Uterus (tissue), 3 donors: ENCODE measurements at regions not wholly inside any gene's neighbourhood (a gene's known extent, or its start where the extent isn't known, plus 50 kb on each side); places are given as distances from the start of the nearest gene placed in this dataset.

Experiments used
- DNase-seq, 2 donors: peaks; one replicate each; pipeline ENCODE4 v3.0.0-alpha.2; 2019 to 2020
- H3K27ac ChIP-seq, 2 donors: fragments of 200-600 bp; sonication (generic); 1 replicate in 1 of 2; 2 replicates in 1 of 2; pipeline ENCODE4 v1.5.1; 2016 to 2018
- H3K27me3 ChIP-seq, 2 donors: fragments of 200-600 bp; sonication (generic); one replicate each; pipeline ENCODE4 v1.5.1; 2018 to 2019; ENCODE audit warnings: control low read depth in 1 of 2
- H3K36me3 ChIP-seq, 2 donors: fragments of 200-600 bp; sonication (generic); one replicate each; pipeline ENCODE4 v1.5.1; 2019; ENCODE audit warnings: control low read depth in 1 of 2
- H3K4me1 ChIP-seq, 2 donors: fragments of 200-600 bp; sonication (generic); one replicate each; pipeline ENCODE4 v1.5.1; 2018 to 2019; ENCODE audit warnings: control low read depth in 1 of 2
- H3K4me3 ChIP-seq, 2 donors: fragments of 200-600 bp; sonication (generic); 1 replicate in 1 of 2; 2 replicates in 1 of 2; pipeline ENCODE4 v1.5.1; 2018 to 2019; ENCODE audit warnings: mild to moderate bottlenecking in 1 of 2
- H3K9me3 ChIP-seq, 2 donors: fragments of 200-600 bp; sonication (generic); one replicate each; pipeline ENCODE4 v1.5.1; 2019; ENCODE audit warnings: control low read depth in 1 of 2
- POLR2A ChIP-seq, 2 donors: fragments of 450-650 bp; IDR thresholded peaks; one replicate each; pipeline ENCODE4 v1.6.1; 2016; ENCODE audit warnings: antibody characterized with exemption in 2 of 2, mild to moderate bottlenecking in 1 of 2, moderate library complexity in 1 of 2
- intact Hi-C: fragments of 100-400 bp; cut with DNase I; formaldehyde crosslinking; loops from one replicate; pipeline ENCODE4 v1.15.1; 2023; ENCODE audit warnings: low total_unique reads
- TF ChIP-seq, protein P1 (sequence below), 4 experiments: fragments of 200-600 bp in 2 of 4; fragments of 450-650 bp in 2 of 4; sonication (generic) in 2 of 4; IDR thresholded peaks; one replicate each; pipeline ENCODE4 v1.5.1; 2016 to 2019; ENCODE audit warnings: antibody characterized with exemption in 4 of 4, mild to moderate bottlenecking in 2 of 4, moderate library complexity in 1 of 4
- donor health status: DM: yes; HTN: yes; CAD: no.

DNA sequence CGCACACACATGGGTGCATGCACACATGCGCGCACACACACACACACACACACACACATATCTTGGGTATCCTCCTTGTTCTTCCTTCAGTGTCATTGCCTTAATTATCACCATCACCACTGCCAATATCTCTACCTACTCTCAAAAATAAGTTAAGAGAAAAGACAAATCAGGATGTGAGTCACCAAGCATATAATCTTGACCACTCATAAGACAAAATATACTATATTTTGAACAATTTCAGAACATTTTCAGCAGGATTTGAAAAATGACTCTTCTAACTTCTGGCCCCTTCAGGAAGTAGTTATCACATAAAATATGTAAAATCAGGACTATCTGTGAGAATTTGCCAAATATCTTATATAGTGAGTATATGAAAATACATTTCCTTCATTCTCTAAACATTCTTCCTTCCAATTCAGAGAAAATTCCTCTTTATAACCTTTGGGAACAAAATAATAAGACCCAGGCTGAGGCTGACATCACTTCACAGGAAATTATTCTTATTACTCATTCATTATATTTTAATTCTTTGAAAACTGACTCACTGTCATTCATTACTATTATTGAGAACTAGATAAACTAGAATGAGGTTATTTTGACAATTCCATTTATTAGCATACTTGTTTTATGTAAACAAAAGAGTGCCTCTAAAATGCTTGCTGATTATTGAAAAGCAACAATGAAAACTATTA lies 772.0 kb upstream of the ACO1 start:
- intact Hi-C loops, result no loop called here
- no peak for TF ChIP-seq POLR2A (IDR thresholded peaks at IDR 0.05)
- TF ChIP-seq, protein P1, sequence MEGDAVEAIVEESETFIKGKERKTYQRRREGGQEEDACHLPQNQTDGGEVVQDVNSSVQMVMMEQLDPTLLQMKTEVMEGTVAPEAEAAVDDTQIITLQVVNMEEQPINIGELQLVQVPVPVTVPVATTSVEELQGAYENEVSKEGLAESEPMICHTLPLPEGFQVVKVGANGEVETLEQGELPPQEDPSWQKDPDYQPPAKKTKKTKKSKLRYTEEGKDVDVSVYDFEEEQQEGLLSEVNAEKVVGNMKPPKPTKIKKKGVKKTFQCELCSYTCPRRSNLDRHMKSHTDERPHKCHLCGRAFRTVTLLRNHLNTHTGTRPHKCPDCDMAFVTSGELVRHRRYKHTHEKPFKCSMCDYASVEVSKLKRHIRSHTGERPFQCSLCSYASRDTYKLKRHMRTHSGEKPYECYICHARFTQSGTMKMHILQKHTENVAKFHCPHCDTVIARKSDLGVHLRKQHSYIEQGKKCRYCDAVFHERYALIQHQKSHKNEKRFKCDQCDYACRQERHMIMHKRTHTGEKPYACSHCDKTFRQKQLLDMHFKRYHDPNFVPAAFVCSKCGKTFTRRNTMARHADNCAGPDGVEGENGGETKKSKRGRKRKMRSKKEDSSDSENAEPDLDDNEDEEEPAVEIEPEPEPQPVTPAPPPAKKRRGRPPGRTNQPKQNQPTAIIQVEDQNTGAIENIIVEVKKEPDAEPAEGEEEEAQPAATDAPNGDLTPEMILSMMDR (IDR thresholded peaks at IDR 0.05), result no peak
- Histone ChIP-seq H3K27me3 (no peaks in the 10 kb centered on the region), H3K36me3 (no peaks in the 10 kb centered on the region), H3K9me3 (no peaks in the 10 kb centered on the region), H3K4me1 (no peaks in the 10 kb centered on the region), H3K27ac (no peak overlapping the region), H3K4me3 (no peak overlapping the region)
- no peak for DNase-seq

- TF ChIP-seq, protein P1 (IDR thresholded peaks at IDR 0.05), result no peak
- TF ChIP-seq POLR2A (IDR thresholded peaks at IDR 0.05), result no peak
- no peak overlapping the region for H3K4me3 ChIP-seq
- no peak for DNase-seq
- H3K27ac ChIP-seq, result no peak overlapping the region
- no peaks in the 10 kb centered on the region for H3K9me3 ChIP-seq
- H3K36me3 ChIP-seq, result no peaks in the 10 kb centered on the region
- no peaks in the 10 kb centered on the region for H3K27me3 ChIP-seq
- intact Hi-C loops, result no loop called here
- no peaks in the 10 kb centered on the region for H3K4me1 ChIP-seq
Measured at GRCh38 chr9:31615966-31616365, 768.5 kb upstream of the ACO1 start.

DNA sequence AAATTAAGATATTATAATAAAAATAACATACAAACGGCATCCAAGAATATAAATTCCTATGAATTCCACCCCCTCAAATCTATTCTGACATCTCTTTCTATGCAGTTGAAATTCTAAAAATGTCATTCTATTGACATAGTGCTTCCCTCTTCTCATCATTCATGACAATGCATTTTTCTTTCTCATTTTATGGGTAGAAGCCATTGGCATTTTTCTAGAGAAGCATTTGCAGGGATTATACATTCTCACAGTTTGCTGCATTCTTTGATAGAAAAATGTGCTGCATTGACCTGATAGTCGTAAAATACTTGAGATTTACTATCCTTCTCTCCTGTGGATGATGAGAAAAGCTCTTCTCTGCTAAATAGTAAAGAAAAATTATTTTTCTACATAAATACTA lies 760.9 kb upstream of the ACO1 start:
- Histone ChIP-seq H3K36me3 (no peaks in the 10 kb centered on the region), H3K4me1 (no peaks in the 10 kb centered on the region), H3K27me3 (no peaks in the 10 kb centered on the region), H3K27ac (no peak overlapping the region), H3K4me3 (no peak overlapping the region), H3K9me3 (no peaks in the 10 kb centered on the region)
- TF ChIP-seq POLR2A (IDR thresholded peaks at IDR 0.05), result no peak
- TF ChIP-seq, protein P1 (IDR thresholded peaks at IDR 0.05), result no peak
- no peak for DNase-seq
- intact Hi-C loops, result no loop called here

- DNase-seq, result no peak
- no peaks in the 10 kb centered on the region for H3K4me1 ChIP-seq
- TF ChIP-seq POLR2A (IDR thresholded peaks at IDR 0.05), result no peak
- TF ChIP-seq, protein P1 (IDR thresholded peaks at IDR 0.05), result no peak
- H3K27ac ChIP-seq, result no peak overlapping the region
- no peaks in the 10 kb centered on the region for H3K27me3 ChIP-seq
- no peak overlapping the region for H3K4me3 ChIP-seq
- no peaks in the 10 kb centered on the region for H3K36me3 ChIP-seq
- H3K9me3 ChIP-seq, result no peaks in the 10 kb centered on the region
- intact Hi-C loops, result no loop called here
Measured at GRCh38 chr9:31629292-31629691, 755.2 kb upstream of the ACO1 start.

- Histone ChIP-seq H3K27me3 (no peaks in the 10 kb centered on the region), H3K27ac (no peak overlapping the region), H3K36me3 (no peaks in the 10 kb centered on the region), H3K4me3 (no peak overlapping the region), H3K9me3 (no peaks in the 10 kb centered on the region), H3K4me1 (no peaks in the 10 kb centered on the region)
- TF ChIP-seq, protein P1 (IDR thresholded peaks at IDR 0.05), result no peak
- no peak for TF ChIP-seq POLR2A (IDR thresholded peaks at IDR 0.05)
- intact Hi-C loops, result no loop called here
- DNase-seq, result no peak
Measured at GRCh38 chr9:31637265-31637664, 747.2 kb upstream of the ACO1 start.
